Retina (tissue), 1 donor: ENCODE measurements at regions not wholly inside any gene's neighbourhood (a gene's known extent, or its start where the extent isn't known, plus 50 kb on each side); places are given as distances from the start of the nearest gene placed in this dataset.
"Not testable (repeated sequence)": the region's sequence is repeated elsewhere in the genome, so short reads cannot be mapped to it uniquely, and the experiment has no call there.

Experiments
- DNase-seq: peaks from one replicate; pipeline ENCODE4 v3.0.0-alpha.2; 2016

- DNase-seq, result no peak
These were observed 780.2 kb downstream of the FLRT2 start for GRCh38 chr14:86310148-86310547.

- DNase-seq, result no peak
These were observed 775.1 kb downstream of the FLRT2 start for GRCh38 chr14:86305058-86305457.

GRCh38 chr14:86299994-86300393 lies 770.0 kb downstream of the FLRT2 start:
- no peak for DNase-seq

- peak; percentile 44 for DNase-seq
These were observed 766.2 kb downstream of the FLRT2 start for GRCh38 chr14:86296173-86296572.

- no peak for DNase-seq
These were observed 758.4 kb downstream of the FLRT2 start for GRCh38 chr14:86288336-86288735.

- DNase-seq, result no peak
These were observed 749.5 kb downstream of the FLRT2 start for GRCh38 chr14:86279405-86279804.

GRCh38 chr14:86257973-86258372 lies 728.0 kb downstream of the FLRT2 start:
- no peak for DNase-seq

GRCh38 chr14:86243158-86243557 lies 713.2 kb downstream of the FLRT2 start:
- DNase-seq, result no peak

- DNase-seq, result no peak
These were observed 707.8 kb downstream of the FLRT2 start for GRCh38 chr14:86237733-86238132.

- DNase-seq, result no peak
These were observed 691.8 kb downstream of the FLRT2 start for GRCh38 chr14:86221755-86222154.

- DNase-seq, result no peak
These were observed 691.1 kb downstream of the FLRT2 start for GRCh38 chr14:86221000-86221399.

- DNase-seq, result no peak
These were observed 687.6 kb downstream of the FLRT2 start for GRCh38 chr14:86217523-86217922.

GRCh38 chr14:86203843-86204242 lies 673.9 kb downstream of the FLRT2 start:
- DNase-seq, result no peak

GRCh38 chr14:86196471-86196870 lies 666.5 kb downstream of the FLRT2 start:
- DNase-seq, result no peak

GRCh38 chr14:86193756-86194155 lies 663.8 kb downstream of the FLRT2 start:
- no peak for DNase-seq

GRCh38 chr14:86179980-86180379 lies 650.0 kb downstream of the FLRT2 start:
- peak; percentile 21 for DNase-seq

GRCh38 chr14:86168371-86168770 lies 638.4 kb downstream of the FLRT2 start:
- DNase-seq, result no peak

GRCh38 chr14:86166541-86166940 lies 636.6 kb downstream of the FLRT2 start:
- DNase-seq, result no peak

GRCh38 chr14:86153480-86153879 lies 623.5 kb downstream of the FLRT2 start:
- no peak for DNase-seq

- no peak for DNase-seq
These were observed 613.3 kb downstream of the FLRT2 start for GRCh38 chr14:86143248-86143647.

- DNase-seq, result no peak
These were observed 612.0 kb downstream of the FLRT2 start for GRCh38 chr14:86141966-86142365.

GRCh38 chr14:86129426-86129825 lies 599.5 kb downstream of the FLRT2 start:
- DNase-seq, result no peak

- no peak for DNase-seq
These were observed 594.4 kb downstream of the FLRT2 start for GRCh38 chr14:86124328-86124727.

- DNase-seq, result no peak
These were observed 586.0 kb downstream of the FLRT2 start for GRCh38 chr14:86115972-86116371.

- not testable (repeated sequence) for DNase-seq
These were observed 580.9 kb downstream of the FLRT2 start for GRCh38 chr14:86110871-86111270.

GRCh38 chr14:86104691-86105265 lies 574.8 kb downstream of the FLRT2 start:
- DNase-seq, result no peak
